ENCODE measurements at regions not wholly inside any gene's neighbourhood (a gene's known extent, or its start where the extent isn't known, plus 50 kb on each side); places are given as distances from the start of the nearest gene placed in this dataset.

- H3K4me1 ChIP-seq (ENCODE audit: control insufficient read depth in 4 of 4, insufficient read depth in 4 of 4, low read length in 3 of 4) = no peaks in the 10 kb centered on the region
- no peak for DNase-seq (ENCODE audit: low spot score)
- no peaks in the 10 kb centered on the region for H3K27me3 ChIP-seq (ENCODE audit: control insufficient read depth in 4 of 4, insufficient read depth in 4 of 4, low read length in 3 of 4)
- H3K4me3 ChIP-seq (ENCODE audit: low read depth in 1 of 3, low read length in 3 of 3) = no peak overlapping the region
- H3K36me3 ChIP-seq (ENCODE audit: control insufficient read depth in 4 of 4, insufficient read depth in 3 of 4, low read depth in 1 of 4, low read length in 3 of 4) = no peaks in the 10 kb centered on the region
- WGBS = 77% methylated on average over 5 of the region's 5 CpGs
- H3K27ac ChIP-seq (ENCODE audit: low read depth in 1 of 2, low read length in 2 of 2) = no peak overlapping the region
- no peak overlapping the region for H3K9ac ChIP-seq (ENCODE audit: low read depth in 1 of 2, low read length in 2 of 2)
- TF ChIP-seq GABPA (IDR thresholded peaks at IDR 0.05 in 1 of 2, conservative IDR thresholded peaks at IDR 0.05 in 1 of 2) (no peak), JUND (IDR thresholded peaks at IDR 0.05) (no peak), HNF4G (IDR thresholded peaks at IDR 0.05) (no peak), HNF4A (conservative IDR thresholded peaks at IDR 0.05) (no peak), NR2F2 (IDR thresholded peaks at IDR 0.05) (no peak), EGR1 (IDR thresholded peaks at IDR 0.05; ENCODE audit: low read depth in 2 of 2) (no peak), ATF3 (IDR thresholded peaks at IDR 0.05) (no peak)
- no peaks in the 10 kb centered on the region for H3K9me3 ChIP-seq (ENCODE audit: control insufficient read depth in 4 of 4, low read length in 3 of 4)
Measured at GRCh38 chr1:4146614-4147013, 246.5 kb upstream of the C1orf174 start.

- DNase-seq (ENCODE audit: low spot score) = no peak
- peaks cover 0 to 3% (median 0%) of the 10 kb centered on the region in 4 donors for H3K27me3 ChIP-seq (ENCODE audit: control insufficient read depth in 4 of 4, insufficient read depth in 4 of 4, low read length in 3 of 4)
Measured at GRCh38 chr1:4147509-4147908, 247.4 kb upstream of the C1orf174 start.

More at GRCh38 chr1:4147509-4147908, 247.4 kb upstream of the C1orf174 start:
- WGBS = 79% methylated on average over 12 of the region's 12 CpGs
- Histone ChIP-seq H3K9ac (ENCODE audit: low read depth in 1 of 2, low read length in 2 of 2) (no peak overlapping the region), H3K4me3 (ENCODE audit: low read depth in 1 of 3, low read length in 3 of 3) (no peak overlapping the region), H3K36me3 (ENCODE audit: control insufficient read depth in 4 of 4, insufficient read depth in 3 of 4, low read depth in 1 of 4, low read length in 3 of 4) (no peaks in the 10 kb centered on the region), H3K9me3 (ENCODE audit: control insufficient read depth in 4 of 4, low read length in 3 of 4) (no peaks in the 10 kb centered on the region), H3K27ac (ENCODE audit: low read depth in 1 of 2, low read length in 2 of 2) (no peak overlapping the region), H3K4me1 (ENCODE audit: control insufficient read depth in 4 of 4, insufficient read depth in 4 of 4, low read length in 3 of 4) (no peaks in the 10 kb centered on the region)
- no peak for TF ChIP-seq ATF3 (IDR thresholded peaks at IDR 0.05)
- TF ChIP-seq NR2F2 (IDR thresholded peaks at IDR 0.05) = no peak
- TF ChIP-seq REST (IDR thresholded peaks at IDR 0.05) = no peak
- TF ChIP-seq RXRA (IDR thresholded peaks at IDR 0.05) = no peak
- TF ChIP-seq RAD21 (IDR thresholded peaks at IDR 0.05) = no peak
- no peak for TF ChIP-seq FOXA1 (IDR thresholded peaks at IDR 0.05)
- TF ChIP-seq SP1 (IDR thresholded peaks at IDR 0.05) = no peak
- TF ChIP-seq HNF4A (conservative IDR thresholded peaks at IDR 0.05) = no peak
- no peak for TF ChIP-seq FOXA2 (IDR thresholded peaks at IDR 0.05)
- no peak for TF ChIP-seq CTCF (IDR thresholded peaks at IDR 0.05; ENCODE audit: low read depth, low read length, missing input control)
- no peak for TF ChIP-seq ZBTB33 (IDR thresholded peaks at IDR 0.05)
- no peak for TF ChIP-seq JUND (IDR thresholded peaks at IDR 0.05)
- TF ChIP-seq MAX (IDR thresholded peaks at IDR 0.05) = no peak
- TF ChIP-seq YY1 (IDR thresholded peaks at IDR 0.05) = no peak
- no peak for TF ChIP-seq TAF1 (conservative IDR thresholded peaks at IDR 0.05)
